NCI-H2107 (cell line): ENCODE measurements at regions not wholly inside any gene's neighbourhood (a gene's known extent, or its start where the extent isn't known, plus 50 kb on each side); places are given as distances from the start of the nearest gene placed in this dataset.

ENCODE experiments used
- DNase-seq: peaks from one replicate; lab custom pipeline; 2025; lab: John Stamatoyannopoulos, UW

GRCh38 chr11:119937412-119937811, 200.5 kb downstream of the TRIM29 start:
- no peak for DNase-seq

GRCh38 chr11:119936426-119936825, 201.5 kb downstream of the TRIM29 start:
- DNase-seq, result no peak

- DNase-seq, result no peak
Observed at GRCh38 chr11:119935349-119935925, 202.5 kb downstream of the TRIM29 start.

GRCh38 chr11:119934866-119935265, 203.0 kb downstream of the TRIM29 start:
- no peak for DNase-seq

- no peak for DNase-seq
Observed at GRCh38 chr11:119934267-119934666, 203.6 kb downstream of the TRIM29 start.

- no peak for DNase-seq
Observed at GRCh38 chr11:119933584-119933983, 204.3 kb downstream of the TRIM29 start.

DNA sequence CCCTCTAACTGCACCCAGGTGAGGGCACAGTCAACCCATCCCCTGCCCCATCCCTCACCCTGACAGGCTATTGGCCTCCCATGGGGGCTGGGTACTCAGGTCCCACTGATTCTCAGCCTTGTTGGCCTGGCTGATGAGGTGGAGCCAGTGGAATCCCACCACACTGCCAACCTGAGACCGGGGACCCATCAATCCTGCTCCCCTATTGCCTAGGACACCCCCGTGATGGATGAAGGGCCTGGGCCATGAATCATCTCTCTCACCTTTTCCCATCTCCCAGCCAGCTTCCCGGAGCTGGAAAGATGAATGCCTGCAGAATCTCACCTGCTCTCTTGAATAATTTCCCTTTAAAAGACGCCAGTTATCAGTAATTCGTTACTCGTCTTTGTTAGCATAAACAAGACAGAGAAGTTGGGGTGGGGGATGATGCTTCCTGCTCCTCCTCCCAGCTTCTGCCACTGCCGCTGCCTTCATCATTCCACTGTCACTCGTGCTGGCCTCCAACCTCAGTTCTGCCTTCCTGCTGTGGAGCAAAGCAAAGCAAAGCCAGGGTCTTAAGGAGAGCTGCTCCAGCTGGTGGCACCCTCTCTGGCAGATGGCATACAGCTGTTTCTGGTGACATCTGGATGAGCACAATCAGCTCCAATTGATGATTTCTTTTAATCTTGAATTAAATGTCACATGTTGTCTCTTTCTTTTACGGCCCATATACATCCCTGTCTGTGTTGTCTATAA, 204.0 kb upstream of the NECTIN1 start:
- DNase-seq, result no peak

DNA sequence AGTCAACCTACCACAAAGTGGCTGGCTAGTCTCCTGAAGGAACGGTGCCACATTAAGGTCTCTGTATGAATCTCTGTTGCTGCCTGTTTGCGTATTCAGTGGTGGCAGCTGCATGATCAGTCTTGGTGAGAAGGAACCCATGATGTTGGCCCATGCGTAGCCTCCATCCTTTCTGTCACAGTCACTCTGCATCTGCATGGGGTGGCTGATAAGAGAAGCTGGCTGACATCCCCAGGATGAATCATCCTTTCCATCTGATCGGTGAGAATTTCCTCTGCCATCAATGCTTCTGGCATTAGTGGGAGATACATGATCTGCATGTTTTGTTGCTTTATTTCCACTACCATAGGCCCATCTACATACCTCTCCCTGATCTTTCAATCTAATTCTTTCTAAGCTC, 199.0 kb upstream of the NECTIN1 start:
- no peak for DNase-seq

- no peak for DNase-seq
Observed at GRCh38 chr11:119924017-119924416, 195.0 kb upstream of the NECTIN1 start.

DNA sequence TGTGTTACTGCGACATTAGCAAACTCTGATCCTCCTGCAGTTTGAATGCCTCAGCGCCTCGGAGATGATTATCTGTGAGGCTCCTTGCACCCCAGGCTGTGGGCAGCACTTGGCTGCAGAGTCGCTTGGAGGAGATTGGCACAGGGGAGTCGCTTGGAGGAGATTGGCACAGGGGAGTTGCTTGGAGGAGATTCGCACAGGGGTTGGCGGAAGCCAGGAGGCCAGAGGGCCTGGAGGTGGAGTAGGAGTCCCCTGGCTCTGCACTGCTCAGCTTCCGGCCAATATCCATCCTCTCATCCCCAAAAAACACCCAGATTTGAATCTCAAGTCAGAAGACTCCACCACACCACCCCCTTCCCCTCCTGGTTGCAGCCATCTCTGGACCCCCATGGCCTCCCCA, 192.6 kb upstream of the NECTIN1 start:
- no peak for DNase-seq

DNA sequence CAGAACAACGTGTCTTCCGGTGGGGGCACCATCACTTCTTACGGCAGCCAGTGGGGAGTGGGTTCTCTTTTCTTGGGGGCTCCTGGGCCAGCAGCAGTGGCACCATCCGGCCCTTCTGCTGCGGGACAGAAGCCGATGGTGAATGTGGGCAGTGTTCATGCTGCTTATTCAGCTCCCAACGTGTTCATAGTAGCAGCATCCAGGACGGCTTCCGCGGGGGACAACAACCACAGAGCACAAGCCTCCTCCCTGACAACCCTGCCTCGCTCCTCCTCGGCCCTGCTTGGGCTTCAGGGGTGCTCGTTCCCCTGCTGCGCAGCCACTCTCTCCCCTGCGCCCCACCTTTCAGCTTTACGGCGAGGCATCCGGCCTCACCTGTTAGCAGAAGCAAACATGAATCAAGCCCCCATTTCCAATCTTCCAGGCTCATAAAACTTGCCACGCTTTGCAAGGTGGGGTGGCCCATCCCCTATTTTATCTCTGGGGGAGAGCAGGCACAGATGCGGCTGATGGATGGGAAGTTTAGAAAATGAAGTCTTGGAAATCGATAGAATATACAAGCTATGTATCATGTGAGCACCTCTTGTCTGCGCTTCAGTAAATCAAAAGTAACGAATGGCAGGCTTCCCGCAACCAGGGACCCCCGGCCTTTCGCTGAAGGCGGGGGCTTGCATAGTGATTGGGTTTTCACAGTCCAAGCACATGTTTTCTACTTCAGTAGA, 191.8 kb upstream of the NECTIN1 start:
- DNase-seq, result no peak

DNA sequence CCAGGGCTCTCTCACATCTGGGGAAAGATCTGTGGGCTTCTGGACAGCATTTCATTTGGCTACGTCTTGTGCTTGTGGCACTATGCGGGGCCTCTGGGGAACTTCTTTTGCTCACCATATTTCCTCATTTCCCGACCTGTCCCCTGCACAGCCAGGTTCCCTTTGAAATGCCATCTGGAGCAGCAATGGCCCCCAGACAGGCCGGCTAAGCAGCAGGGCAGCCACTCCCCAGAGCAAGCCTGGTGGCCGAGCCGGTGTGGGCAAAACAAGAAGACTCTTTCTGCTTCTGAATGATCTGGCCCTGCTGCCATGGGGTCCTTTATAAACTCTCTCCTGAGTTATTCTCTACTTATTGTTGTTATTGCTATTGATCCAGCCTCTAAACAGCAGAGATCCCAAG, 190.7 kb upstream of the NECTIN1 start:
- DNase-seq, result no peak

- no peak for DNase-seq
Observed at GRCh38 chr11:119918347-119918746, 189.3 kb upstream of the NECTIN1 start.

GRCh38 chr11:119916568-119916967, 187.6 kb upstream of the NECTIN1 start:
- DNase-seq, result no peak

DNA sequence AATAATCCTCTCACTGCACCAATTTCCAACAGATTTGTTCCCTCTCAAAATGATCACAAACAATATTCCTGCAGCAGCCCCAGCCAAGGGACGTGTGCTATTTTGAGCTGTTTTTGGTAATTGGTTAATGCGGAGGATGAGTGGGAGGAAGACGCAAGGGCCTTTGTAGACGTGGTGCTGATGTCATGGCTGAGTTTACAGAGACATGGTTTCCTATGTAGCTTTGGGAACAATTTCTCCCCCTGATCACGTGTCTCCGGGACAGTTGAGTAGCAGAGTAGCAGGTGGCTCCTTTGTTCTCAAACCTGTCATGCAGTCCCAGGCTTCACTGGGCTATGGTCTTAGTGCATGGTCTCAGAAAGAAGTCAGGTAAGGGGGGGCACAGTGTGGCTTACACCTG, 183.2 kb upstream of the NECTIN1 start:
- peak; percentile 81 for DNase-seq

DNA sequence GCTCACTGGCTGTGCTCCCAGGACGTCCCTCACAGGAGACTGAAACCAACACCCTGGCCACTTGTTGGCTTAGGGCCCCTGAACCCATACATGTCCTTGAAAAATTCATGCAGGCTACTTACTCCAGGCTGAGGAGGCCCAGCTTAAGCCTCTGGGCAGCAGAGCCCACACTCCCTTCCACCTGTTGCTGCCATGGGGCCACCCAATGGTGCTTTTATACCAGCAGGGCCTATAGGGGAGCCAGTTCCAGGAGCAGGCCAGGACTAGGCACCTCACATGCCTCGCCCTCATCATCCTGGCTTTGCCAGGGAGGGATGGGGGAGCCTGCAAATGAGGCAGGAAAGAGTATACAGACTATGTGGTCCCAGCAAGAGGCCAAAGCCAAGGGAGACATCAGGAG, 181.7 kb upstream of the NECTIN1 start:
- DNase-seq, result no peak

- DNase-seq, result no peak
Observed at GRCh38 chr11:119910051-119910450, 181.1 kb upstream of the NECTIN1 start.

- no peak for DNase-seq
Observed at GRCh38 chr11:119909495-119909894, 180.5 kb upstream of the NECTIN1 start.

DNA sequence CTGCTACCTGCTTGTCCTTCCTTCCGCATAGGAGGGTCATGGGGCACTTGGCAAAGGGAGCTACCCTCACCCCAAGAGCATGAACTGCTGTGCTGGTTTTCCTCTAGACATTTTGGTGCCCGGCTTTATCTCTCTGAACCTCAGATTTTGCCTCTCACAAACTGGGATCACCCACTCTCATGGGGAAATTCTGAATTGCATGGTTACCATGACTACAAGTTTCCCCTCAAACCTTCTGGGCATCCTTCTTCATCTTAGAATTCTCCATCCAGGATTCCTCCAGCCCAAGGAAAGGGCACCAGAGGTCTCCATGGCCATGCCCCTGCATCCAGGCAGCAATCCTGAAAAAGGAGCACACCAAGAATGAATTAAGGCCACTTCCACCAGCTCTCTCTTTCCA, 180.1 kb upstream of the NECTIN1 start:
- DNase-seq, result no peak

GRCh38 chr11:119908573-119908904, 179.5 kb upstream of the NECTIN1 start:
- no peak for DNase-seq

- DNase-seq, result no peak
Observed at GRCh38 chr11:119907878-119908572, 179.0 kb upstream of the NECTIN1 start.

- no peak for DNase-seq
Observed at GRCh38 chr11:119907122-119907851, 178.3 kb upstream of the NECTIN1 start.
